A673 (cell line): ENCODE measurements at regions not wholly inside any gene's neighbourhood (a gene's known extent, or its start where the extent isn't known, plus 50 kb on each side); places are given as distances from the start of the nearest gene placed in this dataset.

Source experiments
- BruUV-seq: library from RNA; stranded (reverse); fragments of 400-500 nt; replicated peaks from 2 replicates; lab custom pipeline; 2021; lab: Mats Ljungman, UMichigan
- CTCF ChIA-PET: fragments of 300-600 bp; sonication (Branson Sonifier 250); formaldehyde crosslinking; loops from one replicate; lab custom pipeline; 2022; ENCODE audit warnings: antibody characterized with exemption; lab: Charles Lee
- POLR2A ChIA-PET: fragments of 300-600 bp; sonication (Branson Sonifier 250); formaldehyde crosslinking; loops from one replicate; lab custom pipeline; 2022; ENCODE audit warnings: antibody characterized with exemption; ENCODE audit not compliant: low non-redundant PET; lab: Charles Lee
- DNase-seq: peaks from one replicate; pipeline ENCODE4 v3.0.0-alpha.2; 2015; ENCODE audit warnings: low spot score
- H3K27ac ChIP-seq: fragments of 200-600 bp; sonication (generic); 2 replicates; pipeline ENCODE4 v1.5.1; 2016; ENCODE audit warnings: mixed run types, low read depth, mild to moderate bottlenecking, mixed read lengths, antibody characterized with exemption, low read length; ENCODE audit not compliant: poor library complexity, severe bottlenecking
- H3K27me3 ChIP-seq: fragments of 200-600 bp; sonication (generic); replicated peaks from 2 replicates; pipeline ENCODE4 v1.6.1; 2017; ENCODE audit warnings: mixed run types, low read depth, mild to moderate bottlenecking, mixed read lengths, antibody characterized with exemption, low read length; ENCODE audit not compliant: insufficient read depth, poor library complexity
- H3K36me3 ChIP-seq: fragments of 200-600 bp; sonication (generic); 2 replicates; pipeline ENCODE4 v1.6.1; 2016; ENCODE audit warnings: mixed run types, mild to moderate bottlenecking, mixed read lengths, antibody characterized with exemption, low read length; ENCODE audit not compliant: insufficient read depth, poor library complexity, severe bottlenecking
- H3K4me1 ChIP-seq: fragments of 200-600 bp; sonication (generic); 2 replicates; pipeline ENCODE4 v1.6.1; 2017; ENCODE audit warnings: mixed run types, mild to moderate bottlenecking, mixed read lengths, antibody characterized with exemption, low read length; ENCODE audit not compliant: insufficient read depth, poor library complexity, severe bottlenecking
- H3K4me3 ChIP-seq: fragments of 200-600 bp; sonication (generic); 2 replicates; pipeline ENCODE4 v1.5.1; 2016; ENCODE audit warnings: low read depth, mixed run types, mild to moderate bottlenecking, mixed read lengths, low read length; ENCODE audit not compliant: poor library complexity, severe bottlenecking
- H3K9me3 ChIP-seq: fragments of 200-600 bp; sonication (generic); 2 replicates; pipeline ENCODE4 v1.6.1; 2016; ENCODE audit warnings: mixed run types, low read depth, mild to moderate bottlenecking, mixed read lengths, antibody characterized with exemption, low read length; ENCODE audit not compliant: poor library complexity, severe bottlenecking
- EZH2 ChIP-seq: fragments of 200-600 bp; sonication (generic); IDR thresholded peaks from 2 replicates; pipeline ENCODE4 v1.6.1; 2017; ENCODE audit warnings: borderline replicate concordance, low read depth, mild to moderate bottlenecking, mixed read lengths, antibody characterized with exemption, low read length; ENCODE audit not compliant: poor library complexity, severe bottlenecking
- intact Hi-C: fragments of 100-400 bp; cut with micrococcal nuclease; formaldehyde crosslinking; loops from one replicate; pipeline ENCODE4 v1.10.0; 2022; ENCODE audit not compliant: unreplicated experiment
- TF ChIP-seq, protein P1 (sequence below): fragments of 300-800, 200-600 bp; sonication (generic); conservative IDR thresholded peaks from 2 replicates; pipeline ENCODE4 v1.5.1; 2017; ENCODE audit warnings: low read depth, mild to moderate bottlenecking, antibody characterized with exemption, low read length, moderate library complexity, mixed read lengths

DNA sequence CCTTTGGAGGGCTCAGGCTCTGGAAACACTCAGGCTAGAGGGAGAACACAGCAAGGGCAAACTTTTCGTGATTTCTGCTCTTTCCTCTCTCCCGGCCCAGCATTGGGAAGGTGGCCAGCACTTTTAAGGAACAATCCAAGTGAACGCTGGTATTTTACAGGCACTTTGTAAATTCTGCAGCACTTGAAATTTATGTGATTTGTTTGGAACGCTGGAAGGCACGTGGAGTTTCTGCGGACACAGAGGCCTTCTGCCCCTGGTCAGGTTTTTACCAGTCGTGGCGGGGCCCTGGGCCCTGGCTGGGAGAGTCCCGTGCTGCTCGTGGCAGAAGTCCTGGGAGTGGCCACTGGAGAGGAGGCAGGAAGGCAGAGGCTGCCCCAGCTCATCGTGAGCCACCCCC lies 188.6 kb downstream of the ENGASE start:
- ChIA-PET POLR2A (no interaction called here), CTCF (no interaction called here)
- intact Hi-C loops, result no loop called here
- Histone ChIP-seq H3K36me3 (no peaks in the 10 kb centered on the region), H3K4me1 (no peaks in the 10 kb centered on the region), H3K27me3 (peaks cover 98% of the 10 kb centered on the region), H3K4me3 (no peak overlapping the region), H3K9me3 (no peaks in the 10 kb centered on the region), H3K27ac (no peak overlapping the region)
- no peak for DNase-seq
- BruUV-seq, result no TSS peak
- TF ChIP-seq EZH2, result no peak
- TF ChIP-seq, protein P1, sequence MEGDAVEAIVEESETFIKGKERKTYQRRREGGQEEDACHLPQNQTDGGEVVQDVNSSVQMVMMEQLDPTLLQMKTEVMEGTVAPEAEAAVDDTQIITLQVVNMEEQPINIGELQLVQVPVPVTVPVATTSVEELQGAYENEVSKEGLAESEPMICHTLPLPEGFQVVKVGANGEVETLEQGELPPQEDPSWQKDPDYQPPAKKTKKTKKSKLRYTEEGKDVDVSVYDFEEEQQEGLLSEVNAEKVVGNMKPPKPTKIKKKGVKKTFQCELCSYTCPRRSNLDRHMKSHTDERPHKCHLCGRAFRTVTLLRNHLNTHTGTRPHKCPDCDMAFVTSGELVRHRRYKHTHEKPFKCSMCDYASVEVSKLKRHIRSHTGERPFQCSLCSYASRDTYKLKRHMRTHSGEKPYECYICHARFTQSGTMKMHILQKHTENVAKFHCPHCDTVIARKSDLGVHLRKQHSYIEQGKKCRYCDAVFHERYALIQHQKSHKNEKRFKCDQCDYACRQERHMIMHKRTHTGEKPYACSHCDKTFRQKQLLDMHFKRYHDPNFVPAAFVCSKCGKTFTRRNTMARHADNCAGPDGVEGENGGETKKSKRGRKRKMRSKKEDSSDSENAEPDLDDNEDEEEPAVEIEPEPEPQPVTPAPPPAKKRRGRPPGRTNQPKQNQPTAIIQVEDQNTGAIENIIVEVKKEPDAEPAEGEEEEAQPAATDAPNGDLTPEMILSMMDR, result no peak

- Histone ChIP-seq H3K27me3 (peaks cover 98% of the 10 kb centered on the region), H3K36me3 (no peaks in the 10 kb centered on the region), H3K9me3 (no peaks in the 10 kb centered on the region), H3K4me1 (no peaks in the 10 kb centered on the region), H3K27ac (no peak overlapping the region), H3K4me3 (no peak overlapping the region)
- POLR2A ChIA-PET, result no interaction called here
- TF ChIP-seq EZH2, result no peak
- CTCF ChIA-PET, result no interaction called here
- DNase-seq, result no peak
- intact Hi-C loops, result no loop called here
- no TSS peak for BruUV-seq
These were observed 188.0 kb downstream of the ENGASE start for GRCh38 chr17:79262624-79263023.

DNA sequence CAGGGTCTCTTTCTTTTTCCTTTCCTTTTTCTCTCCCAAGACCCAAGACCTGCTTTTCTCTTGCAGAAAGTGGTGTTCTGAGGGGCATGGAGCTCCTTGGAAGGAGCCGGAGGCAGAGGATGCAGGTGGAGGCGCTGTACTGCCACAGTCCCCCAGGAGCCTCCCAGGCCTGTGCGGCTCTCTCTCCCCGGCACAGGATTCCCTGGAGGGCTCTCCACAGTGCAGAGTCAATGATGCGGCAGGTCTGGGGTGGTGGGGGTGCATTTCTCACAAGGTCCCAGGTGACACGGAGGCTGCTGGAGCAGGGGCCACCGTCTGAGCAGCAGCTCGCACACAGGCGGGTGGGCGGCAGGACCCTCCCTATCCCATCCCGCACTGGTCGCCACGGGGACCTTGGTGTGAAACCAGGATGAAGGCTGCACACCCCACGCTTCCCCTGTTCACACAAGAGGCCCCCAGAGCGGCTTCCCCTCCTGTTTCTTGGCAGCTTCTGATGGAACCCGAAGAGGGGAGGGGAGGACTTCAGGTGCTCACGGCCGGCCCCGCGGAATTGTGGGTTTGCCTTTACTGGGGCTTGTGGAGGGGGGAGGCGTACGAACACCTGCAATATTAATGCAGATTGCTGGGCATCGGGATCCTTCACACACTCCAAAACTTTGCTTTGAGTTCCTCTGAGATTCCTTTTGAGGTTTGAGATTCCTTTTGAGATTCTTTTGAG lies 186.9 kb downstream of the ENGASE start:
- BruUV-seq, result no TSS peak
- ChIA-PET POLR2A (no interaction called here), CTCF (no interaction called here)
- Histone ChIP-seq H3K27ac (no peak overlapping the region), H3K27me3 (peaks cover 98% of the 10 kb centered on the region), H3K9me3 (no peaks in the 10 kb centered on the region), H3K4me1 (no peaks in the 10 kb centered on the region), H3K36me3 (no peaks in the 10 kb centered on the region), H3K4me3 (no peak overlapping the region)
- DNase-seq, result no peak
- peak; percentile 76 for TF ChIP-seq EZH2
- TF ChIP-seq, protein P1, result no peak
- intact Hi-C loops, result no loop called here

DNA sequence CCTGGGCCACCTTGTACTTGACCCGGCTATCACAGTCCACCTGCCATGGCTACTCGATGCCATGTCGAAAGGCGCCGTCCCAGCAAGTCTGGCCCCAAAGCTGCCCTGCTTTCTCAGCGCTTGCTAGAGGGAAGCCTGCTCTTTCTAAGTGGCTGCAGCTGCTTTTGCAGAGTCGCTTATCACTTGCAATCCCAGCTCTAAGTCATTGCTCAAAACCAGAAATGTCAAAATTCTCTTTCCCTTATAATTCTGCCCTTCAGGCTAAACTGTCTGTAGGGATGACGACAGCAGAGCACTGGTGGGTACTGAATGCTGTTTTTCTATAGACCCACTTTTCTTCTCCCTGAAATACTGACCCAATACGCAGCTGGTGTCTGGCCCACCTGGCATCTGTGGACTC lies 184.2 kb downstream of the ENGASE start:
- CTCF ChIA-PET, result no interaction called here
- Histone ChIP-seq H3K4me1 (no peaks in the 10 kb centered on the region), H3K27ac (no peak overlapping the region), H3K4me3 (no peak overlapping the region), H3K36me3 (no peaks in the 10 kb centered on the region), H3K9me3 (no peaks in the 10 kb centered on the region), H3K27me3 (peaks cover 100% of the 10 kb centered on the region)
- intact Hi-C loops, result no loop called here
- BruUV-seq, result no TSS peak
- TF ChIP-seq, protein P1, result no peak
- no peak for TF ChIP-seq EZH2
- DNase-seq, result no peak
- POLR2A ChIA-PET, result no interaction called here
